ENCODE measurements at regions not wholly inside any gene's neighbourhood (a gene's known extent, or its start where the extent isn't known, plus 50 kb on each side); places are given as distances from the start of the nearest gene placed in this dataset.

DNA sequence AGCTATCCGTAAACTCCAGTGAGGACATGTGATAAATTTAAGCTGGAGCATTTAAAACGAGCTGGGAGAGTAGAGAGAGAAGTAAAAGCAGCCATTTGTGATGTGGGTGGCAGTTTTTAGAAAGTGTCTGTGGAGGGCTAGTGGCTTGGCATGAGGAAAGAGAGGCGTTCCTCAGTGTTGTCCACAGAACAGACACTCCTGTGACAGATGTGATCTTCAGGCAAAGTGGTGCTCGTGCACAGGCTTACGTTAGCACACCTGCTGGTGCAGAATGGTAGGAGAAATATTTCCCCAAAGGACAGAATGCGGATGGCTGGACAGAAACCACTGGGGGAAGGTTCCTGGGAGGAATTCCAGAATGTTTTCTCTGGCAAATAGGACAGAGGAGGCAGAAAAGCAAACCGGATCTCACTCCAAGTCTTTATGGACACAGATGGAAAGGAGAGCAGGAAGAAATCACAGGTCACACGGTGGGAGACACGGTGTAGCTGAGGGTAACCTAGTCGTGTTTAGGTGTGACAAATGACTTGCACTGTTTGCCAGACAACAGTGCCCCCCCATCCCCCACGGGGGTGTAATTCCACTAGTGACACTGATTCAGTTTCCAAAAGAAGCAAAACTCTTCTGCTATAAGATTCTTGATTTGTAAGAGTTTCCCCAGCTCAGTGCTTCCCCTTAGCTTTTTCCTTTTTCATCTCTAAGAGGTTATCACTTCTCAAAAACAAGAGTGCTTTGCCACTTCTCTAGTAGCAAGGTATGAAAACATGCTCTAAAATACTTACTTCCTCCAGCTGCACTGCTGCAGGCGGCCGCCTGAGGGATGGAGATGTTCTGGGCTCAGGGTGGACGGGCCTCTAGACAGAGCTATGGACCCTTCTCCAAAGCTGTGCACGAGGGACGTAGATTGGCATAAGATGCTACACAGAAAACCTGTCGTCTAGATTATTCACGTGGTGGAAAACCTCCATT is 293.2 kb downstream of the QKI start:
- no peak for TF ChIP-seq SUZ12 (IDR thresholded peaks at IDR 0.05)
- no peak for TF ChIP-seq ARNT (IDR thresholded peaks at IDR 0.05)

All from HEK293T (cell line).